Epithelial cell of esophagus (primary cell): ENCODE measurements at regions not wholly inside any gene's neighbourhood (a gene's known extent, or its start where the extent isn't known, plus 50 kb on each side); places are given as distances from the start of the nearest gene placed in this dataset.
"Not testable (repeated sequence)": the region's sequence is repeated elsewhere in the genome, so short reads cannot be mapped to it uniquely, and the experiment has no call there.

ENCODE experiments used
- DNase-seq: peaks from one replicate; pipeline ENCODE4 v3.0.0; 2010; ENCODE audit warnings: low read depth
- H3K4me3 ChIP-seq: 2 replicates; pipeline ENCODE4 v1.5.1; 2011; ENCODE audit warnings: mild to moderate bottlenecking, low read length, control low read depth
- CTCF ChIP-seq: IDR thresholded peaks from 2 replicates; pipeline ENCODE4 v1.5.1; 2011; ENCODE audit warnings: low read depth, mild to moderate bottlenecking, low read length, control low read depth, inconsistent platforms; ENCODE audit not compliant: insufficient read depth; ENCODE audit errors: missing control alignments

GRCh38 chr10:53489335-53490182 is 717.0 kb upstream of the MBL2 start:
- TF ChIP-seq CTCF = no peak
- DNase-seq = no peak
- no peak overlapping the region for H3K4me3 ChIP-seq

GRCh38 chr10:53487019-53487983 is 714.7 kb upstream of the MBL2 start:
- no peak for TF ChIP-seq CTCF

GRCh38 chr10:53485422-53485821 is 712.8 kb upstream of the MBL2 start:
- DNase-seq, H3K4me3 ChIP-seq: not testable (repeated sequence)

More at GRCh38 chr10:53487019-53487983, 714.7 kb upstream of the MBL2 start:
- H3K4me3 ChIP-seq = no peak overlapping the region
- DNase-seq = no peak

GRCh38 chr10:53479365-53479764 is 706.8 kb upstream of the MBL2 start:
- TF ChIP-seq CTCF = no peak
- no peak for DNase-seq
- H3K4me3 ChIP-seq = no peak overlapping the region

GRCh38 chr10:53477313-53477675 is 704.7 kb upstream of the MBL2 start:
- no peak overlapping the region for H3K4me3 ChIP-seq
- no peak for DNase-seq
- no peak for TF ChIP-seq CTCF

GRCh38 chr10:53476650-53477312 is 704.2 kb upstream of the MBL2 start:
- no peak for TF ChIP-seq CTCF
- no peak for DNase-seq
- no peak overlapping the region for H3K4me3 ChIP-seq

- TF ChIP-seq CTCF = no peak
- no peak overlapping the region for H3K4me3 ChIP-seq
- no peak for DNase-seq
These were observed 696.8 kb upstream of the MBL2 start for GRCh38 chr10:53469383-53469782.
